Caco-2 (cell line): ENCODE measurements at regions not wholly inside any gene's neighbourhood (a gene's known extent, or its start where the extent isn't known, plus 50 kb on each side); places are given as distances from the start of the nearest gene placed in this dataset.

Experiments
- BruUV-seq: library from RNA; stranded (reverse); fragments of 400-500 nt; replicated peaks from 2 replicates; lab custom pipeline; 2021; lab: Mats Ljungman, UMichigan
- CTCF ChIA-PET: fragments of 300-600 bp; sonication (Branson Sonifier 250); formaldehyde crosslinking; loops from one replicate; lab custom pipeline; 2022; ENCODE audit warnings: antibody characterized with exemption; lab: Charles Lee
- POLR2A ChIA-PET: fragments of 300-600 bp; sonication (Branson Sonifier 250); formaldehyde crosslinking; loops from one replicate; lab custom pipeline; 2022; ENCODE audit warnings: antibody characterized with exemption; lab: Charles Lee
- DNase-seq, 2 experiments: peaks; one replicate each; pipeline versions ENCODE4 v3.0.0 to v3.0.0-alpha.2; 2020 to 2022
- H3K27me3 ChIP-seq: replicated peaks from 2 replicates; pipeline ENCODE4 v1.6.0; 2011; ENCODE audit warnings: low read length; ENCODE audit not compliant: control insufficient read depth, insufficient read depth
- H3K36me3 ChIP-seq: 2 replicates; pipeline ENCODE4 v1.5.1; 2011; ENCODE audit warnings: low read length; ENCODE audit not compliant: control insufficient read depth, insufficient read depth
- H3K4me1 ChIP-seq: fragments of 250-450 bp; sonication (Bioruptor Pico); 2 replicates; pipeline ENCODE4 v1.5.1; 2020; ENCODE audit warnings: mild to moderate bottlenecking
- H3K4me3 ChIP-seq: 2 replicates; pipeline ENCODE4 v1.5.1; 2011; ENCODE audit warnings: low read depth, mild to moderate bottlenecking, control low read depth, low read length
- H3K9me3 ChIP-seq: fragments of 250-450 bp; sonication (Bioruptor Pico); 2 replicates; pipeline ENCODE4 v1.5.1; 2020; ENCODE audit warnings: mild to moderate bottlenecking, moderate library complexity
- H3K27ac Mint-ChIP-seq: one replicate; pipeline ENCODE4 v1.8.0; 2022; ENCODE audit warnings: mixed read lengths; ENCODE audit not compliant: unreplicated experiment
- H3K27me3 Mint-ChIP-seq: one replicate; pipeline ENCODE4 v1.8.0; 2022; ENCODE audit warnings: mixed read lengths; ENCODE audit not compliant: insufficient read depth, unreplicated experiment
- H3K36me3 Mint-ChIP-seq: one replicate; pipeline ENCODE4 v1.8.0; 2022; ENCODE audit warnings: mild to moderate bottlenecking, mixed read lengths; ENCODE audit not compliant: insufficient read depth, unreplicated experiment
- H3K4me1 Mint-ChIP-seq: one replicate; pipeline ENCODE4 v1.8.0; 2022; ENCODE audit warnings: low read depth, mixed read lengths; ENCODE audit not compliant: unreplicated experiment
- H3K4me3 Mint-ChIP-seq: one replicate; pipeline ENCODE4 v1.8.0; 2022; ENCODE audit warnings: mild to moderate bottlenecking, moderate library complexity, mixed read lengths; ENCODE audit not compliant: unreplicated experiment
- H3K9me3 Mint-ChIP-seq: one replicate; pipeline ENCODE4 v1.8.0; 2022; ENCODE audit warnings: mixed read lengths; ENCODE audit not compliant: unreplicated experiment
- intact Hi-C: fragments of 100-400 bp; cut with micrococcal nuclease; formaldehyde crosslinking; loops from one replicate; pipeline ENCODE4 v1.10.0; 2022; ENCODE audit not compliant: unreplicated experiment
- TF ChIP-seq, protein P1 (sequence below), 2 experiments: fragments of 200-600 bp in 1 of 2; IDR thresholded peaks; 1 replicate in 1 of 2; 2 replicates in 1 of 2; pipeline versions ENCODE4 v1.5.1 to v1.8.0; 2011 to 2022; ENCODE audit warnings: antibody characterized with exemption in 1 of 2, control low read depth in 1 of 2, inconsistent platforms in 1 of 2, low read depth in 1 of 2, low read length in 1 of 2, mild to moderate bottlenecking in 1 of 2, moderate library complexity in 1 of 2; ENCODE audit not compliant: insufficient read depth in 1 of 2, severe bottlenecking in 1 of 2, unreplicated experiment in 1 of 2

DNA sequence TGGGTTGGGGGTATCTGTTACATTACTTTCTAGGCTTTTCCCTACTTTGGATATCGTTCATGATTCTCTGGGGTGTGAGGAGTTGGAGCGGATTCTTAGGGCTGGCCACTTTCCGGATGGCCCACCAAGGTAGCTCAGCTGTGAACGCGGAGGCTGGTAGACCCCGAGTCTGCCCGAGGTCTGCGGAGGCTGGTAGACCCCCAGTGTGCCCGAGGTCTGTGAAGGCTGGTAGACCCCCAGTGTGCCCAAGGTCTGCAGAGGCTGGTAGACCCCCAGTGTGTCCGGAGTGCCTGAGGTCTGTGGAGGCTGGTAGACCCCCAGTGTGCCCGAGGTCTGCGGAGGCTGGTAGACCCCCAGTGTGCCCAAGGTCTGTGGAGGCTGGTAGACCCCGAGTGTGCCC is 99.2 kb upstream of the ZNF469 start:
- Histone ChIP-seq H3K36me3 (no peaks in the 10 kb centered on the region), H3K27me3 (no peaks in the 10 kb centered on the region), H3K4me1 (peaks cover 10% of the 10 kb centered on the region; the same call in 1 of the 2 replicates), H3K4me3 (no peak overlapping the region), H3K9me3 (peaks cover 31% of the 10 kb centered on the region)
- POLR2A ChIA-PET, result no interaction called here
- Mint-ChIP-seq H3K4me3 (no peak overlapping the region), H3K27ac (no peak overlapping the region), H3K27me3 (no peaks in the 10 kb centered on the region), H3K36me3 (no peaks in the 10 kb centered on the region), H3K4me1 (no peaks in the 10 kb centered on the region), H3K9me3 (peaks cover 7% of the 10 kb centered on the region)
- TF ChIP-seq, protein P1, sequence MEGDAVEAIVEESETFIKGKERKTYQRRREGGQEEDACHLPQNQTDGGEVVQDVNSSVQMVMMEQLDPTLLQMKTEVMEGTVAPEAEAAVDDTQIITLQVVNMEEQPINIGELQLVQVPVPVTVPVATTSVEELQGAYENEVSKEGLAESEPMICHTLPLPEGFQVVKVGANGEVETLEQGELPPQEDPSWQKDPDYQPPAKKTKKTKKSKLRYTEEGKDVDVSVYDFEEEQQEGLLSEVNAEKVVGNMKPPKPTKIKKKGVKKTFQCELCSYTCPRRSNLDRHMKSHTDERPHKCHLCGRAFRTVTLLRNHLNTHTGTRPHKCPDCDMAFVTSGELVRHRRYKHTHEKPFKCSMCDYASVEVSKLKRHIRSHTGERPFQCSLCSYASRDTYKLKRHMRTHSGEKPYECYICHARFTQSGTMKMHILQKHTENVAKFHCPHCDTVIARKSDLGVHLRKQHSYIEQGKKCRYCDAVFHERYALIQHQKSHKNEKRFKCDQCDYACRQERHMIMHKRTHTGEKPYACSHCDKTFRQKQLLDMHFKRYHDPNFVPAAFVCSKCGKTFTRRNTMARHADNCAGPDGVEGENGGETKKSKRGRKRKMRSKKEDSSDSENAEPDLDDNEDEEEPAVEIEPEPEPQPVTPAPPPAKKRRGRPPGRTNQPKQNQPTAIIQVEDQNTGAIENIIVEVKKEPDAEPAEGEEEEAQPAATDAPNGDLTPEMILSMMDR (IDR thresholded peaks at IDR 0.05; ENCODE audit: insufficient read depth in 1 of 2, low read depth in 1 of 2, low read length in 1 of 2, severe bottlenecking in 1 of 2, unreplicated experiment in 1 of 2), result no peak
- intact Hi-C loops, result no loop called here
- BruUV-seq, result no TSS peak
- CTCF ChIA-PET, result no interaction called here
- DNase-seq, result no peak

DNA sequence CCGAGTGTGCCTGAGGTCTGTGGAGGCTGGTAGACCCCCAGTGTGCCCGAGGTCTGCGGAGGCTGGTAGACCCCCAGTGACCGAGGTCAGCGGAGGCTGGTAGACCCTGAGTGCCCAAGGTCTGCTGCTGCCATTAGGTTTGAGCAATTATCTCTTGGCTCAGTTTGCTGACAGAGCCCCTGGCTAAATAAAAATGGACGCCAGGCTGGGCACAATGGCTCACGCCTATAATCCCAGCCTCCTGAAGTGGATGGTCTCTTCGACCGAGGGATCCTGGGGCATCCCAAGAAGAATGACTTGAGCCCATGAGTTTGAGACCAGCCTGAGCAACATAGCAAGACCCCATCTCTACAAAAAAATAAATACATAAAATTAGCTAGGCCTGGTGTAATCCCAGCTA is 98.7 kb upstream of the ZNF469 start:
- DNase-seq, result no peak
- Mint-ChIP-seq H3K9me3 (peaks cover 7% of the 10 kb centered on the region), H3K27me3 (no peaks in the 10 kb centered on the region), H3K27ac (no peak overlapping the region), H3K4me1 (no peaks in the 10 kb centered on the region), H3K4me3 (no peak overlapping the region), H3K36me3 (no peaks in the 10 kb centered on the region)
- ChIA-PET CTCF (no interaction called here), POLR2A (no interaction called here)
- no peaks in the 10 kb centered on the region for H3K27me3 ChIP-seq
- no peaks in the 10 kb centered on the region for H3K36me3 ChIP-seq
- BruUV-seq, result no TSS peak
- H3K9me3 ChIP-seq, result peaks cover 31% of the 10 kb centered on the region
- no peak overlapping the region for H3K4me3 ChIP-seq
- TF ChIP-seq, protein P1 (IDR thresholded peaks at IDR 0.05; ENCODE audit: insufficient read depth in 1 of 2, low read depth in 1 of 2, low read length in 1 of 2, severe bottlenecking in 1 of 2, unreplicated experiment in 1 of 2), result no peak
- intact Hi-C loops, result no loop called here
- H3K4me1 ChIP-seq, result peaks cover 10% of the 10 kb centered on the region; the same call in 1 of the 2 replicates

DNA sequence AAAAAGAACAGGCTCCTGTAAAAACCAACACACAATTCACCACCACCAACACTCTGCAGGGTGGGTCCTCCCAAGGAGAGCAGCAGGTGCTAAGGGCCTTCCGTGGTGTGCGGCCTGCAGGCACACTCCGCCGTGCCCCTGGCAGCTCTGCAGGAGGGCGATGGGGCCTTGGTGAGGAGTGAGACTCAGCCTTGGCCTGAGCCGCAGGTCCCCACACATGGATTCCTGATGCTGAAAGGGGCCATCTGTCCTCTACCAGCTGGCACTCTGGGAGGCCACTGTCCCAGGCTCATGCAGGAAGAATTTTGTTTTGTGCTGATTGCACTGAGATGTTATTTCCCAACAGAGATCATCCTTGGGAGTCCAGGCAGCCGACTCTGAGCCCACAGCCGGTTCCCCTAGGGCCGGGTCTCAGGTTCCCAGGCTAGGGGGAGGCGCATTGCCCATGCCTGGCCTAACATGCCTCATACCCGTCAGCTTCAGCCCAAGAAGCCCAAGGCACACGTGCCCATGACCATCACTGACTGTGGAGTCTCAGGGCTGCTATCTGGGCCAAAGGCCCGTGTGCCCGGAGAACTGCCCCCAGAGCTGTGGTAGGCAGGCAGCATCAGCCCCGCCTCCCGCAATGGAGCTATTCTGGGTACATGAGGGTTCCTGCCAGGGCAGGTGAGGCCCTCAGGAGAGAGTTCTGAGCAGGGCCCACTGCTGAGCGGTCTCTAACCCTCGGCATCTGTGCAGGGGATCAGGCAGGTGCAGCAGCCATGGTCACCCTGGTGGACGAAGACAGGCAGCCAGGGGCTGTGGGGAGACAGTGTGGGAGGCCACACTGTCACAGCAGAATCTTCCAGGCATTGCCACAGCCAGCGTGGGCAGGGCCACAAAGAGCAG is 97.9 kb upstream of the ZNF469 start:
- Histone ChIP-seq H3K9me3 (peaks cover 31% of the 10 kb centered on the region), H3K36me3 (no peaks in the 10 kb centered on the region), H3K4me1 (peaks cover 10% of the 10 kb centered on the region; the same call in 1 of the 2 replicates), H3K27me3 (no peaks in the 10 kb centered on the region), H3K4me3 (no peak overlapping the region)
- Mint-ChIP-seq H3K4me1 (no peaks in the 10 kb centered on the region), H3K9me3 (peaks cover 7% of the 10 kb centered on the region), H3K27me3 (no peaks in the 10 kb centered on the region), H3K27ac (no peak overlapping the region), H3K36me3 (no peaks in the 10 kb centered on the region), H3K4me3 (no peak overlapping the region)
- ChIA-PET CTCF (no interaction called here), POLR2A (no interaction called here)
- no TSS peak for BruUV-seq
- DNase-seq, result no peak
- TF ChIP-seq, protein P1 (IDR thresholded peaks at IDR 0.05; ENCODE audit: insufficient read depth in 1 of 2, low read depth in 1 of 2, low read length in 1 of 2, severe bottlenecking in 1 of 2, unreplicated experiment in 1 of 2), result no peak
- intact Hi-C loops, result no loop called here
